DND-41 (cell line): ENCODE measurements at regions not wholly inside any gene's neighbourhood (a gene's known extent, or its start where the extent isn't known, plus 50 kb on each side); places are given as distances from the start of the nearest gene placed in this dataset.

Experiments used
- EZH2 ChIP-seq: IDR thresholded peaks from 3 replicates; pipeline ENCODE4 v1.6.1; 2012; ENCODE audit warnings: borderline replicate concordance, low read depth, mild to moderate bottlenecking, moderate library complexity, low read length, inconsistent platforms; ENCODE audit not compliant: severe bottlenecking
- TF ChIP-seq, protein P1 (sequence below): IDR thresholded peaks from 2 replicates; pipeline ENCODE4 v1.5.1; 2012; ENCODE audit warnings: borderline replicate concordance, low read length, moderate library complexity, mild to moderate bottlenecking; ENCODE audit not compliant: poor library complexity, severe bottlenecking; ENCODE audit errors: extremely low read depth

DNA sequence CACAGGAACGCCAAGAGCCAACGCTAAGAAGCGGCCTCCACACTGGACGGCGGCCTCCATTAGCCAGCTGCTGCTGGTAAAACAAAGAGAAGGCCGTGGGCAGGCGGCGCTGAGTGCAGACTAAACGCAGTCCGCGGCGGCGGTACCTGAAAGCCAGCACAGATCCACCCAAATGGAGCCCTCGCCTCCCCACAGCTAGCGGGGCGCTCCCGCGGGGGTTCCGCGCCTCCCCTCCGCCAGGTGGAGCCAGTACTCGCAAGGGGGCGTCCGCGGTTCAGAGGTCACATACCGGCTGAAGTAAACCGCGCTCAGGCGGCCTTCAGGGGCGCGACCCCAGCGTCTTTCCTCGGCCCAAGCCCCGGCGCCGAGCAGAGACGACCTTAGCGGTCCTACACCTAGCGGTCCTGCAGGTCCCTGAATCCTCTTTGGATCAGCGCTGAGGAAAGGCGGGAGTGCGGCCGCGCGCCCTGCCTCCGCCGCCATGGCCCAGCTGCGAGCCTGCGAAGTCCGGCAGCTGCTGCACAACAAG, 293.1 kb upstream of the ERBB4 start:
- TF ChIP-seq EZH2, result no peak
- TF ChIP-seq, protein P1, sequence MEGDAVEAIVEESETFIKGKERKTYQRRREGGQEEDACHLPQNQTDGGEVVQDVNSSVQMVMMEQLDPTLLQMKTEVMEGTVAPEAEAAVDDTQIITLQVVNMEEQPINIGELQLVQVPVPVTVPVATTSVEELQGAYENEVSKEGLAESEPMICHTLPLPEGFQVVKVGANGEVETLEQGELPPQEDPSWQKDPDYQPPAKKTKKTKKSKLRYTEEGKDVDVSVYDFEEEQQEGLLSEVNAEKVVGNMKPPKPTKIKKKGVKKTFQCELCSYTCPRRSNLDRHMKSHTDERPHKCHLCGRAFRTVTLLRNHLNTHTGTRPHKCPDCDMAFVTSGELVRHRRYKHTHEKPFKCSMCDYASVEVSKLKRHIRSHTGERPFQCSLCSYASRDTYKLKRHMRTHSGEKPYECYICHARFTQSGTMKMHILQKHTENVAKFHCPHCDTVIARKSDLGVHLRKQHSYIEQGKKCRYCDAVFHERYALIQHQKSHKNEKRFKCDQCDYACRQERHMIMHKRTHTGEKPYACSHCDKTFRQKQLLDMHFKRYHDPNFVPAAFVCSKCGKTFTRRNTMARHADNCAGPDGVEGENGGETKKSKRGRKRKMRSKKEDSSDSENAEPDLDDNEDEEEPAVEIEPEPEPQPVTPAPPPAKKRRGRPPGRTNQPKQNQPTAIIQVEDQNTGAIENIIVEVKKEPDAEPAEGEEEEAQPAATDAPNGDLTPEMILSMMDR, result no peak
